NCI-H774 (cell line): ENCODE measurements at regions not wholly inside any gene's neighbourhood (a gene's known extent, or its start where the extent isn't known, plus 50 kb on each side); places are given as distances from the start of the nearest gene placed in this dataset.

ENCODE experiments used
- DNase-seq: peaks from one replicate; lab custom pipeline; 2025; lab: John Stamatoyannopoulos, UW

DNA sequence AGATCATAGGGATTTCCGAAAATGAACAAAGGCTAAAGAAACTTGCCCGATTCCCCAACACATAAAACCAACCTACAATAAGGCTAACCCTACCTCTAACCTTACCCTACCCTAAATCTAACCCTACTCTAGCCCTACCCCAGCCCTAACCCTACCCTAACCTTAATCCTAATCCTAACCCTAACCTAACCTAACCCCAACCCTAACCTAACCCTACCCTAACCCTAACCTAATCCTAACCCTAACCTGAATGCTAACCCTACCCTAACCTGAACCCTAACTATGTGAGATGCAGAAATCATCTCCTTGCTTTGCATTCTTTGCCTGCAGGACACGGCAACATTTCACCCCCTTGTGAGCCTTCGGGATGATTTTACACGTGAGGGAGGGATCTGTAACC, 67.6 kb upstream of the SOX1 start:
- DNase-seq: no peak

DNA sequence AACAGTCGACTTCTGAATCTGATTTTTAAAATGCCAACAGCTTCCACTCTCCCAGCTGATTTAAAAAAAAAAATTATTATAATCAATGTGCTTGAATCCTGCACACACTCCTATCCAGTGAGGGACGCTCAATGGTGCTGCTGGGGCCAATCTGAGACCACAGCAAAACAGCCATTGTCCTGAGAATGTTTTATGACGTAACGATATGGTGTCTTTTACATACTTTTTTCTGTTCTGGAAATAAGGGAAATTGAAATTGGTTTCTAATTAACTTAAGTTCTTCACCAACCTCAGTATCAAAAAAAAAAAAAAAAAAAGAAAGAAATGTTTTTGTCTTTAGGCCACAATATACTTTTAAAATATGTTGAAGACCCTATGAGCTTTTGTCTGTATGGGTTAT, 66.1 kb upstream of the SOX1 start:
- DNase-seq: no peak

DNA sequence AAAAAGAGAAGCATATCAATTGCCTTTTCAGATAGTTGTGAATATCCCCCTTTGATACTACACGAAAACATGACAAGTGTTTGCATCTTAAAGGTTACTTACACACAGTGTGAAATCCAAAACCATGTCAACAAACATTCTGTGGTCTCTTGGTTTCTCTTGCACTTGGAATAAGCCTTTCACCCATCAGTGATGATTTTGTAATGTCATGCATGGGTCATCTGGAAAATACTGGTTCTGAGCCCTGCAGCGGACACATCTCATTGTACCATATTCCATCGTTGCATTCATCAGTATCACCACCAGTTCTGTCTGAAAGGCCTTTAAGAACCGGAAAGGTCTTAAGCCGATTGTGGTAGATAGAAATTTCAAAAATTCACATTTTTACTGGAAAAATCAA, 65.4 kb upstream of the SOX1 start:
- no peak for DNase-seq

DNA sequence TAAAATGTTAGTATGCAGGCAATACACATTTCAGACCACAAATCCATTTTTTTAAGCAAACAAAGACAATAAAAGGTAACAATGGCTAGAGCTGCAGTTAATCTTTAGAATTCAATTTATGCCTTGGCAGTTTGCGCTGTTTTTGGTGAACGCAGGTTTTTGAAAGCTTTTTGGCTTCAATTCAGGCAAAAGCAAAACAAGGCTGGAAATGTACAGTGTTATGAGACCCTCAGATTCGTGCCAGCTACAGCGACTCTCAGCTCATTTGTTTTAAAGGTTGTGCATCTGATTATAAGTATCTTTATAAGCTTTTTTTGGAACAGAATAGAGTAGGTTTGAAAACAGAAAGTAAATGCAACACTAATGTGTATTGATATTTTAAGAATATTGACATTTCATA, 63.6 kb upstream of the SOX1 start:
- DNase-seq: no peak

DNA sequence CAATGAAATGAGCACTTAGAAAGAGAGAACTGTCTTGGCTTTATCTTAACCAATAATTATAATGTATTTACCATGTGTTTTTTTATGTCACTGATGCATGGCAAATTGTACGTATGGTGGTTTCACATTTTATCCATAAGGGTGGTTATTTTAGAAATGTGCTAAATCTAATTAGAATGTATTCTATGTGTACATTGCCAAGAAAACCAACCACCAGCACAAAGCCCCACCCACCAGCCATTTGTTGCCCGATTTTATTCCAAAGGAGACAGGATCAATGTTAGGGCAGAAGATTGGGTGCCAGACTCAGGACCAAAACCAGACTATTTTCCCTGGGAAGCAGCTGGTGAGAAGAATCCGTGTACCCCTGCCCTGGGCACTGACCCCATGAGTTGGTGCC, 63.0 kb upstream of the SOX1 start:
- DNase-seq: no peak

DNA sequence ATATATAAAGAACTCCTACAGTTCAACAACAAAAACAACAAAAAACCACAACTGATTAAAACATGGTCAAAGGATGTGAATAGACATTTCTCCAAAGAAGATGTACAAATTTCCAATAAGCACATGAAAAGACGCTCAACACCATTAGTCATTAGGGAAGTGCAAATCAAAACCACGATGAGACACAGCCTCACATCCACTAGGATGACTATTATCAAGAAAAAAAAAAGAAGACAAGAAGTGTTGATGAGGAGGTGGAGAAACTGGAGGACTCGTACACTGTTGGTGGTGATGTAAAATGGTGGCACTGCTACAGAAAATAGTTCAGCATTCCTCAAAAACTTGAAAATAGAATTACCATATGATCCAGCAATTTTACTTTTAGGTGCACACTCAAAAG, 61.0 kb upstream of the SOX1 start:
- no peak for DNase-seq

DNA sequence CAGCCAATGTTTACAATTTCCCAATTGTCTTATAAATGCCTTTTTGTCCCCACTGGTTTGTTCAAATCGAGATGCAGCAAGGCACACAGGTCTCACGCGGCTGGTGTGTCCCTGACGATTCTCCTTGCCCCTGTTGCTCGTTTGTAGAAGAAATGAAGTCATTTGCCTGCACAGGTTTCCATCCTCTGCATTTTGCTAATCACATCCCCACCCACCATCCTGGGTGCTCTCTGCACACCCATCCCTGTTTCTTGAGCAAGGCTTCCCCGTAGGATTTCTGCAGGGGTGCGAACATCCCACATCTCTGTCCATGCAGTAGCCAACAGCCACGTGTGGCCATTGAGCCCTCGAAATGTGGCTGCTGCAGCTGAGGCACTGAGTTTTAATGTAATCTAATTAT, 59.8 kb upstream of the SOX1 start:
- DNase-seq: no peak

DNA sequence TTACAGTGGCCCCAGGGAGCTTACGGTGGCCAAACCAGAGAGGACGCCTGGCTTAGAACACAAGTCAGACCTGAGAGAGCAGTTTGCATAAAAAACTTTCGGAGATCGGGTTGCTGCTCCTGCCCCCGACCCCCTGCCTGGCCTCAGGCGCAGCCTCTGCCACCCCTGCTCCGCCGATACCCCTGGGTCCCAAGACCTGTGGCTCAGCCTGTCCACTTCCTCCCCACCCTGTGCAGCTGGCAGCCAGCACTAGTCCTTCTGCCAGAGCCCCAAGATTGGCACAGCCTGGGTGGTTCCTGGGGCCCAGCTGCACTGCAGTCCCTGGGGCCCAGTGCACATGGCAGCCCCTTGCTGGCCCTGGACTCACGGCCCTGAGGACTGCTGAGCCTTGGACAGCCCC, 56.2 kb upstream of the SOX1 start:
- DNase-seq: no peak

DNA sequence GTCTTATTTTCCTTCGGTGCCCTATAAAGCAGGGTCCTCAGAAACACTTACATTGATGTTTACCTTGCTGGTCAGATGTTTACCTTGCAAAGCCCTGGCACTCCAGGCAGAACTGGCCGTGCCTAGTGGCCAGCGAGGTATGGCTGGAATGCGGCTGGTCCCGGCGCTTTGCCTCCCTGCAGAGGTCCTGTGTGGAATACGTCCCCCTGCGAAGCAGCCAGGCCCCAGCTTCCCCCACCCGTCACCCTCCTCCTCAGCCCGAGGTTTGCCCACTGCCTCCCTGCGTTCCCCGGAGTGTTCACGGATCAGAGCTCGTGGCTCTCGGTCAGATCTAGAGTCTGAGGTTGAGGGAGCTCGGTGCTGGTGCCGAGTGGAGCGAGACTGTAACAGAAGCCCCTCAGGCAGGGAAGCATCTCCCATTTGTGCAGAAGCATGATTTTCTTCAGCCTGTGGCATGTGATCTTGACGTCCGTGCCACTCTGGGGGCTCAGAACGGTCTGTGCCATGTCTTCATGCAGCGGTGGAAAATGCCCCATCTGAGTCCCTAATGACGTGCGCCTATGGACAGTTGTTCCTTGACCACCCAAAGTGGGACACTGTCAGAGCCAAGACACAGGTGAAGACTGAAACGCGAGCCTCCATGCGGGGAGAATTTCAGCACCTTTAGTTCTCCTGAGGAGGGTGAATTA, 54.8 kb upstream of the SOX1 start:
- no peak for DNase-seq

DNA sequence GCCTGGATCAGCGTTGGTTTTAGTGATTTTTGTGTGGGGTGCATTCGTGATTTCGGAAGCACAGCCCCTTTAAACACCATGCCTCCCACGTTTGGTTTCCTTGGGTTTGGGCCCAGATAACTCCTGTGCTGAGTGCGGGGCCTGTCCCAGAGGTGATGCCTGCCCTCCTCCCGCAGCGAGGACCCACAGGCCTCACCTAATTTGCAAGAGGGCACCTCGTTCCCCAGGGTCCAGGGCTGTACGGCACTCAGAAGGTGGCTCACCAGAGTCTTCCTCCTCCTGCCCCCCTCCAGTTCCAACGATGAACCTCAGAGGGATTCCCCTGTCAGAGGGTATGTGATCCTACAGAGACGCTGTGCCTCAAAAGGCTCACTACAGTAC, 54.3 kb upstream of the SOX1 start:
- DNase-seq: no peak

DNA sequence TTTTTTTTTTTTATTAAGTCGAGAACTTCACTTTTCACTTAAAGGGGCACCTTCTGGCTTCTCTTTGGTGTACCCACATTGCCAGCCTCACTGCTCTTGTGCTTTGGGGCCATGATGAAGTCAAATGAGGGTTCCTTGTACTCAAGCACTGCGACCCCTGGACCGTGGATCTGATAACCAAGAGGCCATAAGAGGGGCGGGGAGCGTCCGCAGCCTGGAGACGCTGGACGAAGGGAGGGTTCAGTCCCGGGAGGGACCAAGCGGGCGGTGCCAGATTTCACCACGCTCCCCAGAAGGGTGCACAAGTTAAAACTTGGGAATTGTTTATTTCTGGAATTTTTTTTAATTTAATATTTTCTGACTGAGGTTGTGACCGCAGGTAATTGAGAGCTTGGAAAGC, 53.3 kb upstream of the SOX1 start:
- DNase-seq: no peak

DNA sequence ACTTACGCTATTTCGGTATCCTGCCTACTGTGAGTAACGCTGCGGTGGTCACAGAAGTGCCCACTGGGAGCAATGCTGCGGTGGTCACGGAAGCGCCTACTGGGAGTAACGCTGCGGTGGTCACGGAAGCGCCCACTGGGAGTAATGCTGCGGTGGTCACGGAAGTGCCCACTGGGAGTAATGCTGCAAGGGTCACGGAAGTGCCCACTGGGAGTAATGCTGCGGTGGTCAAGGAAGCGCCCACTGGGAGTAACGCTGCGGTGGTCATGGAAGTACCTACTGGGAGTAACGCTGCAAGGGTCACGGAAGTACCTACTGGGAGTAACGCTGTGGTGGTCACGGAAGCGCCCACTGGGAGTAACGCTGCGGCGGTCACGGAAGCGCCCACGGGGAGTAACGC, 52.1 kb upstream of the SOX1 start:
- DNase-seq: no peak
